ENCODE measurements at regions not wholly inside any gene's neighbourhood (a gene's known extent, or its start where the extent isn't known, plus 50 kb on each side); places are given as distances from the start of the nearest gene placed in this dataset.

DNA sequence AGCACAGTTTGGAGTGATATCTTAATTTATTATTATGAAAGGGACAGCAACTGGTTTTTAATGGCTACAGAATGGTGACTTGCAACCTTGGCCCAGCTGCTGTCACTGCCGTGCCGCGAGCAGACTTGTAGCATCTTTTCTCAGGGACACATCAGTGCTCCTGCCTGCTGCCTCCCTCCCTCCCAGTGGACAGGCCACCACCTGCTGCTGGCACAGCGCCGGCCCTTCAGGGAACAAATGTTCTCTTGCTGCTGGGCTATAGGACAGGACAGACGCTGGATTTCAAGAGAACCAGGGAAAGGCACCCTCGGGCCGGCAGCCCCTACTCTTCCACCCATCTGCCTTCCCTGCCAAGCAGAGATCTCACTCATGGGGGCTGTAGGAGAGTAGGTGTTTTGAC, 413.8 kb upstream of the NFIA start:
- Histone ChIP-seq H3K23ac (ENCODE audit: insufficient read length) (no peak overlapping the region), H4K5ac (ENCODE audit: insufficient read length, low read depth, low read length) (no peak overlapping the region), H3K27ac (ENCODE audit: low read depth, low read length) (no peak overlapping the region), H3K18ac (ENCODE audit: extremely low read depth, low read length) (no peak overlapping the region), H2BK12ac (ENCODE audit: low read depth, low read length) (no peak overlapping the region), H4K20me1 (replicated peaks in 1 of 2; ENCODE audit: control insufficient read depth in 1 of 2, insufficient read depth in 2 of 2, low read length in 2 of 2) (no peaks in the 10 kb centered on the region), H3K23me2 (ENCODE audit: low read depth, low read length) (no peaks in the 10 kb centered on the region), H3K4me2 (ENCODE audit: insufficient read depth in 1 of 2, low read depth in 2 of 2, low read length in 2 of 2) (no peak overlapping the region), H3K9me3 (ENCODE audit: insufficient read depth in 2 of 2, low read depth in 1 of 2, low read length in 1 of 2) (no peaks in the 10 kb centered on the region), H3K79me1 (ENCODE audit: low read depth, low read length) (no peaks in the 10 kb centered on the region), H3K4me1 (replicated peaks in 1 of 4; ENCODE audit: control insufficient read depth in 3 of 4, insufficient read depth in 4 of 4, low read length in 3 of 4) (no peaks in the 10 kb centered on the region), H3K27me3 (replicated peaks in 1 of 4; ENCODE audit: control insufficient read depth in 3 of 4, extremely low read depth in 1 of 4, insufficient read depth in 3 of 4, low read length in 3 of 4) (no peaks in the 10 kb centered on the region), H2BK120ac (replicated peaks; ENCODE audit: low read depth, low read length) (no peak overlapping the region), H2BK5ac (ENCODE audit: low read depth, low read length) (no peak overlapping the region), H3K36me3 (ENCODE audit: control insufficient read depth in 2 of 4, insufficient read depth in 4 of 4, low read length in 3 of 4) (no peaks in the 10 kb centered on the region), H2AK5ac (ENCODE audit: low read depth, low read length) (no peak overlapping the region), H4K8ac (ENCODE audit: extremely low read depth, insufficient read depth, low read length) (no peak overlapping the region), H3K14ac (ENCODE audit: insufficient read length) (no peak overlapping the region), H3K79me2 (ENCODE audit: control insufficient read depth in 1 of 2, insufficient read depth in 2 of 2, low read length in 2 of 2) (no peaks in the 10 kb centered on the region), H3K4me3 (ENCODE audit: extremely low read depth in 1 of 4, insufficient read depth in 2 of 4, low read depth in 3 of 4, low read length in 4 of 4) (no peak overlapping the region), H3K4ac (replicated peaks; ENCODE audit: insufficient read length, low read depth, low read length) (no peak overlapping the region), H3K9ac (replicated peaks in 1 of 4; ENCODE audit: extremely low read depth in 1 of 4, low read depth in 3 of 4, low read length in 3 of 4) (no peak overlapping the region), H2AFZ (ENCODE audit: low read length) (no peak overlapping the region), H4K91ac (replicated peaks; ENCODE audit: insufficient read length, low read length) (no peak overlapping the region), H3K56ac (replicated peaks; ENCODE audit: insufficient read length, low read depth, low read length) (no peak overlapping the region), H2BK15ac (ENCODE audit: low read length) (no peak overlapping the region), H2BK20ac (ENCODE audit: low read length) (no peak overlapping the region)
- no peak for FAIRE-seq
- no peak for DNase-seq (ENCODE audit: low read depth in 1 of 2, low spot score in 2 of 2)
- ChIA-PET CTCF (ENCODE audit: partially characterized antibody) (no interaction called here), POLR2A (ENCODE audit: partially characterized antibody) (interaction anchor here (0.5 kb wide), 1 partner anchor 1173 kb away, joined by 3 read pairs; no protein-coding TSS in a partner anchor)
- 85% methylated on average over 8 of the region's 8 CpGs; no CpG with 5 or more reads in 1 of the 2 experiments for WGBS, 2 experiments (ENCODE audit: extremely low coverage in 1 of 2, insufficient coverage in 1 of 2, insufficient read length in 1 of 2, insufficient replicate concordance in 2 of 2, low coverage in 1 of 2, low lambda C conversion rate in 2 of 2, missing lambda C conversion rate in 1 of 2)
- no peak for TF ChIP-seq RBBP5 (IDR thresholded peaks at IDR 0.05; ENCODE audit: borderline replicate concordance, low read depth, low read length)
- TF ChIP-seq SIN3A (conservative IDR thresholded peaks at IDR 0.05 in 1 of 2, IDR thresholded peaks at IDR 0.05 in 1 of 2; ENCODE audit: low read depth in 1 of 2, low read length in 2 of 2): no peak
- TF ChIP-seq EZH2 (IDR thresholded peaks at IDR 0.05; ENCODE audit: low read depth, low read length, severe bottlenecking): no peak
- TF ChIP-seq TAF7 (optimal IDR thresholded peaks at IDR 0.05; ENCODE audit: borderline replicate concordance, low read depth, low read length): no peak
